NCI-H128 (cell line): ENCODE measurements at regions not wholly inside any gene's neighbourhood (a gene's known extent, or its start where the extent isn't known, plus 50 kb on each side); places are given as distances from the start of the nearest gene placed in this dataset.
"Not testable (repeated sequence)": the region's sequence is repeated elsewhere in the genome, so short reads cannot be mapped to it uniquely, and the experiment has no call there.

ENCODE experiments used
- DNase-seq: peaks from one replicate; lab custom pipeline; 2025; ENCODE audit not compliant: unreplicated experiment; lab: John Stamatoyannopoulos, UW

GRCh38 chr13:33340631-33341030, 55.1 kb upstream of the STARD13 start:
- DNase-seq: no peak

GRCh38 chr13:33341861-33342452, 56.4 kb upstream of the STARD13 start:
- DNase-seq: no peak

DNA sequence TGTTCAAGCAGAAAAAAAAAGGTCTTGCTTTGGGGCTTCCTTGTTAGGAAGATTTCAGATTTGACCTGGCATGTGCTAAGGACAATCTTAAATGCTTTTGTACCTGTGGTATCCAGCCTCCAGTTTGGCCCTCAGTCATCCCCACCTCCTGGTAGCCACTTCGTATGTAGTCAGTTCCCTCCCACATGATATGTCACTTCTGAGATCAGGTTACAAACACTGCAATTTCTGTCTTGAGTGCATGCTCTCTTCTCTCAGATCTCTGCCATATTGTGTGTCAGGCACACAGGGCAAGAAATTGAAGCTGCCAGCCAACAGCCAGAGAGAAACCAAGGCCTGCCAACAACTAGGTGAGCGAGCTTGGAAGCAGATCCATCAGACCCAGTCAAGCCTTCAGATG, 60.3 kb upstream of the STARD13 start:
- DNase-seq: no peak

DNA sequence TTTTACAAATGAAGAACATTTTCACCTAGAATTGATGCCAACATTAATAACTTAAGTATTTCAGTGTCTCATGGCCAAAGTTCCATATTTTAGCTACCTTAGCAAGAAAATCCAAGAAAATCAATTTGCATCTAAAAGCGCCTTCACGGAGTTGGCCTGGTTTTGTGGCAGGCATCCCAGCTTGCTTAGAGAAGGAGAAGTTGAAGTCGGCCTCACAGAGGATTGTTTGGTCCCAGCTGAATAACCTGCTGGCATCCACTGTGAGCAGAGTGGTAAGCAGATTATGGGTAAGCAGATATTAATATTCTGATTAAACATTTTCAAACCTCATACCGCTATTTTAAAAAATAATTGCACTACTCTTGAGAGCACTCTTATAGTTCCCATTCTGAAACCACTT, 62.3 kb upstream of the STARD13 start:
- no peak for DNase-seq

GRCh38 chr13:33348366-33348765, 62.8 kb upstream of the STARD13 start:
- no peak for DNase-seq

GRCh38 chr13:33349288-33349985, 63.9 kb upstream of the STARD13 start:
- DNase-seq: no peak

DNA sequence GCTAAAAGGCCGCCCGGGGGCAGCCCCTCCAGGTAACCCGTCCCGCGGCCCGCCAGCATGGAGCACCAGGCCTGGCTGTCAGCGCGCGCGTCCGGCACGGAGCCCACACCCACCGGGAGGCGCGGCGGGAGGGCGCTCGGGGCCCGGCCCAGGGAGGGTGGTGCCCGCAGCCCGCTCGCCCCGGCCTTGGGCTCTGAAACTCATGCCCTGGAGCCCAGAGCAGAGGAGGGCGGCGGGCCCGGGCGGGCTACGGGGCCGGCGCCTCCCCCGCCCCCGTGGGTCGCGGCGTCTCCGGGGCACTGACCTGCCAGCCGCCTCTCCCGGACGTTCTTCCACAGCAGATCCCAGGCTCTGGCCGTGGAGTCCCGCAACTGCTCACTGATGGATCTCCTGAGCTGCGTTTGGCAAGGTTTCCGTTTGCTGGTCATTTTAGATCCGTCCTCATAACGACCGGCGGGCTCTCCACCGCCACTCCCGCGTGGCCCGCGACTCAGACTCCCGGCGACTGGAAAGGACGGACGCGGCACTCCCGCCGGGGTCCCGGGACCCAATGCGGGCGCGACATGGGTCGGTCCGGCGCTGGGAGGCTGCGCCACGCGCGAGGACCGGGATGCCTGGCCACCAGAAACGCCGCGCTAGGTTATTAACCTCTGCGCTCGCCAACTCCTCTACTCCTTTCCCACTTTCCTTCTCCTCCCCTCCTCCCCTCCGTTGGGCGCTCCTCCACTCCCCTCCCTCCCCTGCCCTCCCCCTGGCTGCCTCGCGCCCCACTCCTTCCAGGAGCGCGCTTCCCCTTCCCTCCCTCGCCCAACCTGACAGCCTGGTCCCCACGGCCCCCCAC, 64.7 kb upstream of the STARD13 start:
- DNase-seq: no peak

- no peak for DNase-seq
Observed at GRCh38 chr13:33351319-33351718, 65.8 kb upstream of the STARD13 start.

DNA sequence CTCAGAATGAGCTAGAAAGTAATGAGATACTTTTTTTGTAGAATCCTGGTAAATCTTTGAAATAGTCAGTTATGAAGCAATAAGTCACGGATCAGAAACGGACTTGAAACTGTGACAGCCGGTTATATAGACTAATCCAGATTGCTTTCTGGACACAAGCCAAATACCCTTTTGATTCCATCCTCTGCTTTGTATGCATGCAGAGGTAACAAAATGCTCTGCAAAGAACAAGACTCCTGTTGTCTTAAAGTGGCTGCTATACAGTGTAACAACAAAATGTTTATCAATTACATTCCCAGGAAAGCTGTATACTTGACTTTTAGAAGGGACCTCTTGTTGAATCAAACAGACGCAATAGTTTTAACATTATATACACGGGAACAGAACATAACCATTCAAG, 66.5 kb upstream of the STARD13 start:
- DNase-seq: peak; percentile 47

GRCh38 chr13:33352526-33352925, 67.0 kb upstream of the STARD13 start:
- no peak for DNase-seq

GRCh38 chr13:33353210-33353609, 67.7 kb upstream of the STARD13 start:
- DNase-seq: no peak

GRCh38 chr13:33353646-33354045, 68.1 kb upstream of the STARD13 start:
- DNase-seq: no peak

DNA sequence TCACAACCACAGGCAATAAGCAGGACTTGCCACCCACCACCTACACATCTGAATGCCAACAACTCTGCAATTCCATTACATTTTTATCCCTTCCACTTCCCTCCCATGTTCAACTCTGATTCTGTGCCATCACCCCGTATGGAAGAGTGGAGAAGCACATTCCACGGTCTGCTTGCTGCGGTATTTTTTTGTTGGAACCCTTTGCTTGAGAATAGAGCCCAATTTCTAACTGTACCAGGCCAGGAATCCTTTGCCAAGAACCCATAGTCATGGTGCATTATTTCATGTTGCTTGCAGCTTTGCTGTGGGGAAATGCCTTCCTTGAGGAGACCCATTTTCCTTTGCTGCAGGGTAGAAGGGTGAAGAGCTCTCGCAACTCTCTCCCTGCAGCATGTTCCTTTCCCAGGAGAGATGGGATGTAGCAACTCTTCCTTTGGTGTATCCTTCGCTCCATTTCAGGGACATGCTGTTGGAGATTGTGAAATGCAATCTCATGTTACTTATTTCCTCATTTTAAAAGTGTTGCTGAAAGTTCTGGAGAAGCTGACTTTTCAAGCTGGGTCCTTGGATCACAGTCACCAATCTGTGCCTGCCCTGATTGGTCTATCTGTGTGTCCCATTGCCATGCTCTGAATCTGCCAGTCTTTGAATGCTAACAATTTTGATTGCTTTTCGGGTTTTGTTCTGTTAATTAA, 69.8 kb upstream of the STARD13 start:
- no peak for DNase-seq

DNA sequence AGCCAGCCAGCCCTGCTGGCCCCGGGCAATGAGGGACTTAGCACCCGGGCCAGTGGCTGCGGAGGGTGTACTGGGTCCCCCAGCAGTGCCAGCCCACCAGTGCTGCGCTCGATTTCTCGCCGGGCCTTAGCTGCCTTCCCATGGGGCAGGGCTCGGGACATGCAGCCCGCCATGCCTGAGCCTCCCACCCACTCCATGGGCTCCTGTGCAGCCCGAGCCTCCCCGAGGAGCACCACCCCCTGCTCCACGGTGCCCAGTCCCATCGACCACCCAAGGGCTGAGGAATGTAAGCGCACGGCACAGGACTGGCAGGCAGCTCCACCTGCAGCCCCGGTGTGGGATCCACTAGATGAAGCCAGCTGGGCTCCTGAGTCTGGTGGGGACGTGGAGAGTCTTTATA, 72.5 kb upstream of the STARD13 start:
- DNase-seq: not testable (repeated sequence)

DNA sequence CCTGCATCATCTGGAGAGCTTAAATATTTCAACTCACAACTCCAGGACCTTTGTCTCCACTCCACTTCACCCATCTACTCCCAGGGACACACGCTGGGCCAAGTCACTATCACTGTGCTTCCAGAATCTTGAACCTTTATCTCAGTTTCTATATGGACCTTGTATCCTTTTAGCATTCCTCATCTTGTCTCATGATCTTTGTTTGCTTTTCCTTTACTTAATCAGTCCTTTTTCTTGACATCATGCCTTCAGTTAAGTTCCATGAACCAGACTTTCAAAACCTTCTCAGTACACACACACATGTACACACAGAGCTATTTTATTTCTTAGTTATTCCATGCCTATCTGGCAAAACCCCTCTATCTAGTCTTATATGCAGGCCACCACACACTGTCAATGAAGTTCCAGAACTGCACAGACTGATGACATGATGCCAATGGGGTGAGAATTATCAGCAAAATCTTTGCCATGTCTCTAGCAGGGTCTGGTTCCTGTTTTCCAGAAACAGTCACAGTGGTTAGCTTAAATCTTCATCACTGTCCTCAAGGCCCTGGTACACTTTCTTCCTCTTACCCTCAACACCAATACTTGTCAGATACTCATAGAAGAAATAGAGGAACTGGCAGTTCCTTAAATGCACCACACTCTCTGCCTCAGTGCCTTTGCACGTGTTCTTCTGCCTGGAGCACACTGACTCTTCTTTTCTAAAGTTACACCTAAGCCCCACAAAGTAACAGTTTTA, 77.6 kb upstream of the STARD13 start:
- no peak for DNase-seq

DNA sequence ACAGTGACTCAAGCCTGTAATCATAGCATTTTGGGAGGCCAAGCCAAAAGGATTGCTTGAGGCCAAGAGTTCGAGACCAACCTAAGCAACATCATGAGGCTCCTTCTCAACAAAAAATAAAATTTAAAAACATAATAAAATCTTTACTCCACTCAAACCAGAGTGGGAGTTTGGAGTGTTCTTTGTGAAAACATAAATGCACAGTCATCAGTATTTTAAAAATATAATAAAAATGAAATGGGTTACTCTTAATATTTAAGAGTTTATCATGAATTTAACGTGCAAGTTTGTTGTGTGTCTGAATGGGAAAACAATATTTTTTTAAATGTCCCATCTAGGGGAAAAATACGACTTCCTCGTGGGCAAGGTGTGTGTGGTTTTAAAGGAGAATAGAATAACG, 78.6 kb upstream of the STARD13 start:
- DNase-seq: no peak

GRCh38 chr13:33366469-33367062, 81.0 kb upstream of the STARD13 start:
- no peak for DNase-seq

GRCh38 chr13:33367171-33367895, 81.8 kb upstream of the STARD13 start:
- no peak for DNase-seq

DNA sequence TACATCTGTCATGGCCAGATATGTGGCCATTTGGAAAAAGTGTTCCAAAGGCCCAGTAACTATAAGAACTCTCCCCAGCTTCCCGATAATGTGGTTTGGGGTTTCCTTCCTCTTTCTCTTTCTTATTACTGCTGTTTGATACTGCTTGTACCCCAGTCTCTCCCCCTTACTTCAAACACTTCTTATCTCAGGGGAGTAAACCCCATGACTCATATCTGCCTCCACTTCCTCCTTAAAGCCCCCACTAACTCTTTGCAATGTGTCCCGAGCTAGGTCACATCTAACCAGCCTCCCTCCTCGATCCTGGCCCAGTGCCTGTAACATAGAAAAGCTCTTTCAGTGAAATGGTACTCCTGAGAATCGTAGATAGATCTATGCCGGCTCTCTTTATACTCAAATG, 82.4 kb upstream of the STARD13 start:
- DNase-seq: no peak

DNA sequence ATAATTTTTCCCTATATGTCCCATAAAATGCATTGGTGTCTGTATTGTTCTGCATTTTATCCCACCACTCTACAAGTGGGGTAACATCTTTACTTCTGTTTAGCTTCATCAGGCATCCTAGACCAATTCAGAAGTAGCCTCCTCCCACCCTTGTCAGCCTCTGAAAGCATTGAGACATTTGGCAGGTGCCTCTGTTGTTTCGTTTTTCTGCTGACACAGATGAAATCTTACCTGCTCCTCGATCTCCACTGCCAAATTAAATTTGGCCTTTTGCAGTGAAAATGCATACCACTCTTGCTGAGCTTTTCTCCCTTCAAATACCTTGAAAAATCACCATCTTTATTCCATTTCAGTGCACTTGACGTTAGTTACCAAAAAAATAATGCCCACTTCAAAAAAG, 83.5 kb upstream of the STARD13 start:
- DNase-seq: peak; percentile 12
